GM12872 (cell line): ENCODE measurements at regions not wholly inside any gene's neighbourhood (a gene's known extent, or its start where the extent isn't known, plus 50 kb on each side); places are given as distances from the start of the nearest gene placed in this dataset.

Experiments
- CTCF ChIP-seq: IDR thresholded peaks from 3 replicates; pipeline ENCODE4 v1.5.1; 2011; ENCODE audit warnings: low read depth, mild to moderate bottlenecking, low read length, moderate library complexity; ENCODE audit not compliant: insufficient read depth

GRCh38 chr10:2927958-2928840, 139.1 kb upstream of the PFKP start:
- TF ChIP-seq CTCF, result peak; percentile 89

DNA sequence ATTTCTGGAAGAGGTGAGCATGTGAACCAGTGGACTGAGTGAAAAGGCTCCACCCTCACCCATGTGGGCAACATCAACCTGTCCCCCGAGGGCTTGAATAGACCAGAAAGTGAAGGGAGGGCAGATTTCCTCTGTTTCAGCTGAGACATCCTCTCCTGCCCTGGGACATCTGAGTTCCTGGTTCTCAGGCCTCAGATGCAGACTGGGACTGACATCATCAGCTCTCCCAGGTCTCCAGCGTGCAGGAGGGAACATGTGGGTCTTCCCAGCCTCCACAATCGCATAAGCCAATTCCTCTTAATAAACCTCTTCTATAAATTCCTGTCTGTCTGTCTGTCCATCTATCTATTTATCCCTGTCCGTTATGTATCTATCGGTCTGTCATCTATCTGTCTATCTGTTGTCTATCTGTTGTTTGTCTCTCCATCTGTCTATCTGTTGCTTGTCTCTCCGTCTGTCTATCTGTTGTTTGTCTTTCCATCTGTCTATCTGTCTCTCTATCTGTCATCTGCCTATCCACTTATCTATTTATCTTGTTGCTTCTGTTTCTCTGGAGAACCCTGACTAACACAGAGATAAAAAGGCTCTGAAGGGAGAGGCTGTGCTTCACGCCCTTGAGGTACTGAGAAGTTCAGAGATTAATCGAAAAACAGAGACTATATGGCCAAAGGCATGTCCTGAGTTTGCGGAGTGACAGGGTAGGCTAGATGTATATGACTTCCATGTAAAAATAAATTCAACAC, 140.3 kb upstream of the PFKP start:
- TF ChIP-seq CTCF, result no peak

DNA sequence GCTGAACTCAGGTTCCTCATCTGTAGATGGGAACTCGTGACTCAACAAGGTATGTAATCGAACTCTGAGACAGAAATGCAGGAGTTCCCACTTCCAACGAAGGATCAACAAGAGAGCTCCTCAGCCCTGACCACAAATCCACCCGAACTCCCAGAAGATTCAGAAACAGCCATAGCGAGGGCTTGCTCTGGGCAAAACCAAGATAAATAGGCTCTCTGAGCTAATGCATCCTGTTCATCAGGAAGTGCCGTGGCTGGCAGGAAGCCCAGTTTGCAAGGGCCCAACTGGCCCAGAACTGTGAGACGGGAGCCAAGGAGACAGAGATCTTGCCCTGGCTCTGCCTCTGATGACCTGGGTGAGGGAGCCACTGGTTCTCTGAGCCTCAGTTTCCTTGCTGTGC, 141.7 kb upstream of the PFKP start:
- no peak for TF ChIP-seq CTCF

DNA sequence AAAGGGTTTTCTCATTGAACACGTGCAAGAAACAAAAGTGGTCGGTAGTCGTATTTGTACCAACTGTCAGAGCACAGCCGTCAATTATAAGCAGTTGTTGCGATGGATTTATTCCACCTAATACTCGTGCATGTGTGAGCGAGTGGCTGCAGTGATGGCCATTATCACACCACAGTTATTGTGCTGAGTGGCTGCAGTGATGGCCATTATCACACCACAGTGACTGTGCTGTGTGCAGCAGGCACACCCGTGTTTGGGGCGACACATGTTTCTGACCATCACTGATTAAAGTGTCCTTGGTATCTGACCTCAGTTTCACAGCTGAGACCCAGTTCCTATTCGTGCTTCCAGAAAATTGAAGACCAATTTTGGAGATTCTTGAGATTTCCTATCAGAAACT, 142.9 kb upstream of the PFKP start:
- TF ChIP-seq CTCF, result no peak

DNA sequence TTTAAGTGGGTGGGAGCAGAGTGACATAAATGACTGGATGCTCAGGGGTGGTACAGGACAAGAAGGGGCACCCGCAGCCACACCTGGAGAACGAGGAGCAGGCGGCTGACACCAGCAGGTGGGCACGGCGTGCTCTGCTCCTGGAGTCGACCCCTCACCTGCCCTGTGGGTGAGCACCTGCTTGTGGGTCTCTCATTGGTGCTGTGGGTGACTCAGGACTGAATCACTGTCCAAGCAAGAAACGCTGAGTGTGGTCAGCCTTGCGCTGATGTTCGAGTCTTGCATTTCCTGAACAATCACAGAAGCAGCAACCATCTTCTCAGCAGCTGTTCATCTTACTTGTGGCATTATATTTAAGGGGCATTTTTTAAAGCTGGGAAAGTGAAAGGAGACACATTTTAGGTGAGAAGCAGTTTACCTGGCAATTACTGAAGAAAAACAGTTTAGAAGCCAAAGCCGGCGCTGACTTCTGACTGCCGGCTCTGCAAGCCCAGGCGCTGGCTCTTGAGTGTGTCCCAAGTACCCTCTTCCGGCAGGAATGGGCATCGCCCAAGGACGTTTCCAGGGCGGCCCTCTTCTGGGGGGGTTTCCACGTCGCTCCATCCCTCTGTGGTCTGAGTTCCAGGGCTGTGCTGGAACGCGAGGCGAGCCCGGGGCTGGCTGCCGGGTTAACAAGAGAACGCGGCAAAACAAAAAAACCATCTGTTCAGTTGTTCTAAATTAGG, 145.2 kb upstream of the PFKP start:
- no peak for TF ChIP-seq CTCF

DNA sequence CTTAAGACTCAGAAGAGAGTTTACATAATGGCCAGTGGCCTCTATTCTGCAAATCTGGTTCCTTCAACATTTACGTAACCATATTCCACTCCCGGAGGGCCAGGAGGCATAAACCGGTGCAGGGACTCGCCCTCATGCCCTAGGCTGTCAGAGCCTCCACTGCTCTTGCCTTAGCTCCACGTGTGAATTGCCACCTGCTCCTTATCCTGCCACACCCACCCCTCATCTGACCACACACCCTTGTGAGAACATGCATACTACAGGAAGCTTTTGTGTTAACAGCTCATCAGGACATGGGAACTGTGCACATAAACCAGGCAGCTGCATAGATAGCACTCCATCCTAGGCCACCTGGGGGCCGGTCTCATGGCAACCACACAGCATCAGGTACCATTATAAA, 146.7 kb upstream of the PFKP start:
- TF ChIP-seq CTCF, result no peak

GRCh38 chr10:2920168-2920567, 147.2 kb upstream of the PFKP start:
- TF ChIP-seq CTCF, result no peak
